RPMI8226 (cell line): ENCODE measurements at regions not wholly inside any gene's neighbourhood (a gene's known extent, or its start where the extent isn't known, plus 50 kb on each side); places are given as distances from the start of the nearest gene placed in this dataset.
"Not testable (repeated sequence)": the region's sequence is repeated elsewhere in the genome, so short reads cannot be mapped to it uniquely, and the experiment has no call there.

Source experiments
- DNase-seq: peaks from one replicate; pipeline ENCODE4 v3.0.0-alpha.2; 2015

DNA sequence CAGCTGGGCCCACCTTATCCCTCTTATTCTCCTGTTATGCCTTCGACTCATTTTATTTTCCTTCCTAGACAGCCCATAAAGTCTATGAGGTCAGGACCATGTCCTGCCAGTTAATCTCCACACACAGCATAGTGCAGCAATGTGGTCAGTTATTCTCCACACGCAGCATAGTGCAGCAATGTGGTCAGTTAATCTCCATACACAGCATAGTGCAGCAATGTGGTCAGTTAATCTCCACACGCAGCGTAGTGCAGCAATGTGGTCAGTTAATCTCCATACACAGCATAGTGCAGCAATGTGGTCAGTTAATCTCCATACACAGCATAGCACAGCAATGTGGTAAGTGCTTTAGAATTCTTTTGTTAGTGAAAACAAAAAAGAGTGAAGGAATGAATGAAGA, 77.8 kb downstream of the TEX36 start:
- no peak for DNase-seq

DNA sequence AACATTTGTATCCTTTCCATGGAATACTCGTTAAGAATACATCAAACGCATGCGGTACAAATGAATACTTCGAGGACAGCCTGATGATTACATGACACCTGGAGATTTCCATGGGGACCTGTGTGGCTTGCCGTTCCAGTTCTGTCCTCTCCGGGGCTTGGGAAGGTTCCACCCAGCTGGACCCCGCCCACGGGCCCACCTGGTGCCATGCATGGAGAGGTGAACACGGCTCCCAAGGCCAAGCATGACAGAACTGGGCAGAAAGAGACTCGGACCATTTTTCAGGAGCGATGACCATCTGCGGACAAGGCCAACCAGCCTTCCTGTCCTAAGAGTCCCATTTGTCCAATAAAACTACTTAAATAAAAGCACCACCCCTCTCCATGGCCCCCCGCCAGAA, 80.1 kb downstream of the TEX36 start:
- no peak for DNase-seq

DNA sequence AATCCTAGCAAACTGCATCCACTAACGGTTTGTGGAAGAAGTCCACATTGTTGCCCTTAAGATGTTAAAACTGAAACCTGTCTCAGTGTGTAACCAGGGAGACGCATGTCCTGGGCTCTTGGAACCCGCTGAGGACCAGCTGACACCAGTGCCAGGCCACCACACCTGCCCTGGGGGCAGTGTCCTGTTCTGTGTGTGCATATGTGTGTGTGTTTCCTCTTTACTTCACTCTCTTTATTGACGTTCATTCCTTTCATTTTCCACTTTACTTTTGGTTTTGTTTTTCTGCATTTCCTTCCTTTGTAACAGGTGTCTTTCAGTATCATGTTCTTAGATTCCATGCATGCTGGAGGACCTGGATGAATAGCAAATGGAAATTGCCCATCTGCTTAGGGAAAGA, 83.8 kb downstream of the TEX36 start:
- DNase-seq, result peak; percentile 11

DNA sequence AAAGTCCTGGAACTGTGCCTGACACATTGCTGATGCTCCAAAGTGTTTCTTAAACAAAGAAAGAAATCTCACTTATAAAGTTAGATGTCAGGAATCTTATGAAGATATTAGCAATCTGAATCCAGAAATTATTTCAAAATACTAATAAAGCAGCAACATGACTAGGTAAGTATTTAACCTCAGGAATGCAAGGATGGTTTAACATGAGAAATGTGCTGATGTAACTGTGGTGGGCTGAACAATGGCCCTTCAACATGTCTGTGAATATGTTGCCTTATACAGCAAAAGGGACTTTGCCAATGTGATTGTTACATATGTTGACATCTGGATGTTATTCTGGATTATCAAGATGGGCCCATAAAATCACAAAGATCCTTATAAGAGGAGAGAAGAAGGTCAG, 87.1 kb downstream of the TEX36 start:
- DNase-seq, result no peak

DNA sequence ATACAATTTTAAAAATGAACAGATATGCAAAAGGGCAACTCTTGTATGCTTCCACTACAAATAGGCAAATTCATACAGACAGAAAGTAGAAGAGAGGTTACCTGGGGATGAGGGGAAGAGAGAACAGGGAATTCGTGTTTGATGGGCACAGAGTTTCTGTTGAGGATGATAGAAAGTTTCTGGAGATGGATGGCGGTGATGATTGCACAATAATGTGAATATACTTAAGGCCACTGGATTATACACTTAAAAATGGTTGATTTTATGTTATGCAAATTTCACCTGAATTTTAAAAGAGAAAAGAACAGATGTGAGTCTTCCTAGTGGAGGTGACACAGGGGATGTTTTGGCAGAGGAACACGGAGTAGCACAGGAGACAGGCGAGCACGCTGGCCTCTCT, 89.3 kb downstream of the TEX36 start:
- DNase-seq, result no peak

DNA sequence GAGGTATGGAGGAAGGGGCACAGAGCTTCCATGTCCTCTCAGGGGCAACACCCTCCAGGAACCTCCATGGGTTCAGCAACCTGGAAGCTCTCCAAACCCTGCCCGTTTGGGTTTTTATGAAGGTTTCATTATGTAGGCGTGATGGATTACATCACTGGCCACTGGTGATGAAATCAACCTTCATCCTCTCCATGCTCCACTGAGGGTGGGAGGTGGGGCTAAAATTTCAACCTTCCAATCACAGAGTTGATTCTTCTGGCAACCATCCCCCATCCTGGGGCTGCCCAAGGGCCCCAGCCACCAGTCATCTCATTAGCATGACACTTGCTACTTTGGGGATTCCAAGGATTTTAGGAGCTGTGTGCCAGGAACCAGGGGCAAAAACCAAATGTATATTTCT, 90.1 kb downstream of the TEX36 start:
- no peak for DNase-seq

DNA sequence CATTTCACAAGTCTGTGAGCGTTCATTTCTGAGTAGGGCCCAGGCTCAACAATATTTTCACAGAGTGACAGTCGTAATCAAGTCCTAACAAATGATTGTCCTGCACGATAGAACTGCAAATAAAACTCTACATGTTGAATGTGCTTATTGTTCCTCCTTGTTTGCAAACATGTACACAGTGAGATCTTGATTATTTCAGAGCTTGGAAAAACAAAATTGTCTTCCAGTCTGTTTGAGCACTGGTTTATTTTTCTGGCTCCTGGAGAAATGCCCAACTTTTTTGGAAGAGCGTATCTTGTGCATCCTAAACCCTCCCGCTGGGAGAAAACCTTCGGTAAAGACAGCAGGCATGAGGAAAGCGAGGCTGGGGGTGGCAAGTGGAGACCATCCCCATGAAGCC, 91.1 kb downstream of the TEX36 start:
- DNase-seq, result no peak

DNA sequence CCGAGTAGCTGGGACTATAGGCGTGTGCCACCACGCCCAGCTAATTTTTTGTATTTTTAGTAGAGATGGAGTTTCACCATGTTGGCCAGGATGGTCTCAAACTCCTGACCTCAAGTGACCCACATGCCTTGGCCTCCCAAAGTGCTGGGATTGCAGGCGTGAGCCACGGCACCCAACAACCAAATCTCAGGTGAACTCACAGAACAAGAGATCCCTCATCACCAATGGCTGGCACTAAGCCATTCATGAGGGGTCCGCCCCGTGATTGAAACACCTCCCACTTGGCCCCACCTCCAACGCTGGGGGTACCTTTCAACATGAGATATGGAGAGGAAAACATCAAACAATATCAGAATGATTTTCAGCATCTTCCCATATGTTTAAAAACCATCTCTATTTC, 94.2 kb downstream of the TEX36 start:
- DNase-seq, result not testable (repeated sequence)

DNA sequence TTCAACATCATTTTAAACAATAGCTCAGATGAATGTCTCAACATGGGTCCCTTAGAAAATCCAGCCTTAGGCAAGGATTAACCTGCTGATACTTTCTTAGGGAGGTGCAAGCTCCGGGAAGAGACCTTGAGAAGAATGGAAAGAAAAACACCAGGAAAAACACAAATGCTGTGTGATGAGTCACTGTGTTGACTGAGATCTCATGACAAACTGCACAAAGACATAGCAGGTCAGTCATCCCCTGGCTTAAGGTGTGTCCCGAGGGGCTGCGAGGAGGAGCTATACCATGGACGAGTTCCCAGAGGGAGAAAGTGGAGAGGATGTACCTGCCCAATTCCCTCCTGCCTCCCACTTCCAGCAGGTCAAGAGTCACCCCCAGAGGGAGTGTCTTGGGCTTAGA, 98.0 kb downstream of the TEX36 start:
- no peak for DNase-seq

DNA sequence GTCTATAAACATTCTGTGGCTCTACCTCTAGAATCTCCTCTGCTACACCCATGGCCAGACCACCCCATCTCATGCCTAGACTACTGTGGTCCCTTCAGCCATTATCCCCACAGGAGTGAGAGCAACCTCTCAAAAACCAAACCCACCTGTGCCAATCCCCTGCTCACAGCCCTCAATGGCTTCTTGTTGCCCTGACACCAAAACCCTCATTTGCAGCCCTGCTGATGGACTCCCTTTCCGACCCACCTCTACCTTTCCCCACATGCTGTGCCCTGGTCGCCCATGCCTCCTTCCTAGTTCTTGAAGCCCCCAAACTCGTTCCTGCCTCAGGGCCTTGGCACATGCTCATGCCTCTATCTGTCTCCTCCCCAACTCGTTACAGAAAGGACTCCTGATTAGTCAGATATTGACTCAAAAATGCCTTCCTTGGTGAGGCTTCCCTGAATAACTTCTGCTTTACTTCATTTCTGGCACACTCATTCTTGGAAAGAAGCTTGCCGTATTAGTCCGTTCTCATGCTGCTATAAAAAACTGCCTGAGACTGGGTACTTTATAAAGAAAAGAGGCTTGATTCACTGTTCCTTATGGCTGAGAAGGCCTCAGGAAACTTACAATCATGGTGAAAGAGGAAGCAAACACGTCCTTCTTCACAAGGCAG, 104.2 kb downstream of the TEX36 start:
- no peak for DNase-seq

DNA sequence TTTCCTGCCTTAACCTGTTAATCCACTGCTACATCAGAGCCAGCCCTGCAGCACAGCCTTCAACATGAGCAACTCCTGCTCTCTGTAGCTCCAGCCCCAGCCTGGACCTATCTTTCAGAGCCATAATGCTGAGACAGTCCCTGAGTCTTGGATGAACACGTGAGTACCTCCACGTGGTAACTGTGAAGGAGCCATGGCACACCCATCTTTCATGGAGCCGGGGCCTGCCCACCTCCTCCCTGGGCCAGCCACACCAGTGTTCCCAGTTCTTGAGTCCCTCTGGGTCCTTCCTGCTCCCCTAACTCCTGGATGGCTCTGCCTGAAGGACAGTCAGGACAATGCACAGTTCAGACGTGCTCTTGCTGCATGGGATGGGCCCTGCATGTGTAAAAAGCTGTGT, 107.1 kb downstream of the TEX36 start:
- no peak for DNase-seq

DNA sequence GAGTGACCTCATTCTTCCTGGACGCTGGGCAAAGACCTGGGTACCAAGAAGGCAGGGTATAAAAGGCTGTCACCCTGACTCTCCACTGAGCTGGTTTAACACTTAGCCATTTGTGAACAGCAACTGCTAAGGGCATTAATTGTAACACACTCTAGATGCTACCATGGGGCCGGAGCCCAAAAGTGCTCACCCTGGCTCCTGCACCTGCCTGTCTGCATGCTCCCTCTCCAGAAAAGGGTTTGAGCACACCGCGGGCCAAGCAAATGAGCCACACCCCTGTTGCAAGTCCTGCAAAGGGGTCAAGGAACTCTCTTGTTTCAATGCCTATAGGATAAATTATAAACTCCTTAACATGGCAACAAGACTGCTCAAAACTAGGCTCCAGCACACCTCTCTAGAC, 114.8 kb downstream of the TEX36 start:
- no peak for DNase-seq

DNA sequence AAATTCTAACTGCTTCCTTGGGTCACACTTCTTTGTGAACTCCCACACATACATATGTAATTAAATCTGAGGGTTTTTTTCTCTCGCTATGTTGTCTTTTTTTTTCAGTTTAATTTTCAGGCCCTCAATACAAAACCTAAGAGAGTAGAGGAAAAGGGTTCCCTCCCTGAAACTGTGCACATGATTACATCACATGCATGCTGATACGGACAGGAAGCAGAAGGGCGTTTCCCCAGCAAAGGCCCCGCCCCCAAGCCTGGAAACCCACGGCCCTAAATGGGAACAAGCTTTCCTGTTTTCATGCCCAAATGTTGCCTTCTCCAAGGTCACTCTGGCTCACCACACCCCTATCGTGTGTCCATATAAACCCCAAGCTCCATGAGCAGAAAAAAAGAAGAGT, 115.4 kb downstream of the TEX36 start:
- DNase-seq, result no peak

DNA sequence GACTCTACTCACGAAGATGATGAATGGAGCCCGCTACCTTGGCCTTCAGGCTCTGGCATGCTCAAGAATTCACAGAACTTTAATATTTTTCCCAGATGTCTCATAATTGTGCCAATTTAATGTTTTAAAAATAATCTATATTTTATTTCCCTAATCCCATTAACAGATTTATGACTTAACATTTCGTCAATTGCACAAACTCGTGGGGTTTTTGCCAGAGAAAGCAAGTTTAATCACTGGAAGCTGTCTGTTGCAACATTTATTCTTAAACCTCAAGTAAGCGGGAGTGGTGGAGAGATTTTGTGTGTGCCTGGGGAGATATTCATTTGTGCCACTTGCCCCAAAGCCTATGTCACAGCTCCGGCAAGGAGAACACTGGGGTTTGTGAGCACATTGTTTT, 117.9 kb downstream of the TEX36 start:
- no peak for DNase-seq

DNA sequence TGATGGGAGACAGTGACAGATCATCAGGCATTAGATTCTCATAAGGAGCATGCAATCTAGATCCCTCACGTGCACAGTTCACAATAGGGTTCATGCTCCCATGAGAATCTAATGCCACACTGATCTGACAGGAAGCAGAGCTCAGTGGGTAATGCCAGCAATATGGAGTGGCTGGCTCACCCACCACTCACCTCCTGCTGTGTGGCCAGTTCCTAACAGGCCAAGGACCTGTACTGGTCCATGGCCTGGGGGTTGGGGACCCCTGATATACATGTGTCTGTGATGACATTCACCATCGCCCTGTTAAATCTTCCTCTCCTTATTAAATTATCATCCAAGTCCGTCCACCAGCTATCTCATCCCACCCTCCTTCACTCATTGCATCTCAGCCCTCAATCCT, 118.4 kb downstream of the TEX36 start:
- no peak for DNase-seq

DNA sequence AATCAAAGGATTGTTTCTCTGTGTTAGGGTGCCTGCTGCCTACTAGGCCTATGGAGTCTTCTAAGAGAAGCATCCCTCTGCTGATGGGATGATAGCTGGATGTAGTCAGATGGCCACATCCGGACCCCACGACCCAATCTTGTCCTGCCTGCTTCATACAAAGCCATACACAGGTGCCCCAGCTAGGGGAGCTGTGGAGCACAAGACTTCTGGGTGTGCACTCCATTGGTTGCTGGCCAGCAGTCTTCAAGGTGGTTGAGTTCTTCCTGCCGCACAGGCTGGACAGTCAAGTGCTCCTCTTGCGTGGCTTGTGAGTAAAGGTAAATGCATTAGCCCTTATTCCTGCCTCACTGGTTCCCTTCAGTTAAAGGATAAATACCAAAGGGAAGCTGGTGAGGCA, 120.2 kb downstream of the TEX36 start:
- DNase-seq, result no peak

DNA sequence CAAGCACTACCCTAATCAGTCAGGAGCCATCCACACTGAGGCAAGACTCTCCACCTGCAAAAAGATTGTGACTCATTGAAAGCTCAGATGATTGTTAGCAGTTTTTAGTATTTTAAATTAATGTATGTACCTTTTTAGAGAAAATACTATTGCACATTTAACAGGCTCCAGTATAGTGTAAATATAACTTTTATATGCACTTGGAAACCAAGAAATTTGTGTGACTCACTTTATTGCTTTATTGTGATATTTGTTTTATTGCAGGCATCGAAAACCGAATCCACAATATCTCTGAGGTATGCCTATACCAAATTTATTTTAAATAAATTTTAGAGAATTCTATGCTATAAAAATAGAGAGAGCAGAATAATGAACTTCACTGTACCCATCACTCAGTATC, 122.0 kb downstream of the TEX36 start:
- no peak for DNase-seq

DNA sequence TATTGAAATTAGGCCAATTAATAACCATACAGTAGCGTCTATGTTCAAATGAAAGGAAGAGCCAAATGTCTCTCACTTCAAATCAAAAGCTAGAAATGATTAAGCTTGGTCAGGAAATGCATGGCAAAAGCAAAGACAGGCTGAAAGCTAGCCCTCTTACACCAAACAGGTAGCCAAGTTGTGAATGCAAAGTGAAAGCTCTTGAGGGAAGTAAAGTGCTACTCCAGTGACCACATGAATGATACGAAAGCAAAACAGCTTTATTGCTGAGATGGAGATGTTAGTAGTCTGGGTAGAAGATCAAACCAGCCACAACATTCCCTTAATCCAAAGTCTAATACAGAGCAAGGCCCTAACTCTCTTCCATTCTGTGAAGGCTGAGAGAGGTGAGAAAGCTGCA, 123.8 kb downstream of the TEX36 start:
- no peak for DNase-seq

DNA sequence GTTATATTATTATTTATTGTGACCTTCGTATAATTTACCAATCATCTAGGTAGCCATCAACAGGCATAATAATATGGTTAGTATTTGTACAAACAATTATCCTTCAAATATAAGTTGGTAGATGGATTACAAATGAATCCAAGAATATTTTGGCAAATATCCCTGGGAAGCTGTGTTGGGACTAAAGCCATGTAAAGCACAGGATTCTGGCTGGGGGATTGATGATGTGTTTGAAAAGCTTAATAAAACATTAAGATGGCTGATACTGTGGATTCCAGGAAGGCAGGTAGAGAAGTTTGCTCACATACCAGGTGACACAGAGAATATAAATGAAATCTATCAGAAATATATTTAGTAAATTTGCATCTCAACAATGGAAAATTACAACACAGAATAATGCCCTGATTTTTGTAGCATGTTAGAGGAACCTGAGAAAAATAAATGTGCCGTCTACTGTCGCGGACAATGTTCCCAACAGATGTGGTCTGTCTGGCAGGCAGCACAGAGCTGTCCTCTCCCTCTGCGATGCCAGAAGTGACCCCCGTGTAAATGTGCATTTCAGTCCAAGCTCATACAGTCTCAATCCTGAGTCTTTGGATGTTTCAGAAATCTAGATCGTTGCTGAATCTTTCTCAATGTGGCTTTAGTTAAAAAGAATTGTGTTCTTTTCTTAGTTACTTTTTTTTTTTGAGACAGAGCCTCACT, 125.0 kb downstream of the TEX36 start:
- DNase-seq, result no peak

DNA sequence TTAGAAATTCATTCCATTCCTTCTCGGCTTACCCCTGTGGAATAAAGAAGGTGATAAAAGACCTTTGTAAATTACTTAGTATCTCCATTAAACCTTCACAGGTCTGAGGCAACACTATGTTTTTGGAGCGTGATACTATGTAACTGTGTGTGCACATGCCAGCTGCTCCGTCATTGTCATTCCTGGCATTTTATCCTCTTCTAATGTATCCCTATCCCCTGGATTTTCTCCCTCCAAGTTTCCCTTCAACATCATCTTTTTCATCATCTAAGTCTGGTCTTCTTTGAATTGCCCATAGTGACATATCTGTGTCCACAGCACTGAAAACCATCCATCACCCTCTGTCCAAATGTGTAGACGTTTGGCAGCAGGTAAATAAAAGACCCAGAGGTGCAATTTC, 125.7 kb downstream of the TEX36 start:
- no peak for DNase-seq

DNA sequence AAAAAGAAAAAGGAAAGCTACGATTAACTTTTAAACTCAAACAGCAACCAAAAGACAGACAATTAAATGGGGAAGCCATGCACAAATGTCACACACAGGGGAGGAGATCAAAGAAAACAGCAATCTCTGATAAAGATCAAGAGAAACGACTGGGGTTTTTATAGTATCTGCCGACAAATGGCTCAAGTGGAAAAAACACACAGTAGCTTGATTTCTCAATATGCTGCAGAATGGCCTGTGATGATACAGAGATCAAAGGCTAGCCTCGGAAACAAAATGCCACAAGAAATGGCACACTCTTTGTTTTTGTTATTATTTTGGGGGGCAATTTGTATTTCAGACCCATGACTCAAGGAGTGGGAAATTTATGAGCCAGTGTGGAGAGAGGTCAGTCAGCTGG, 126.1 kb downstream of the TEX36 start:
- no peak for DNase-seq

DNA sequence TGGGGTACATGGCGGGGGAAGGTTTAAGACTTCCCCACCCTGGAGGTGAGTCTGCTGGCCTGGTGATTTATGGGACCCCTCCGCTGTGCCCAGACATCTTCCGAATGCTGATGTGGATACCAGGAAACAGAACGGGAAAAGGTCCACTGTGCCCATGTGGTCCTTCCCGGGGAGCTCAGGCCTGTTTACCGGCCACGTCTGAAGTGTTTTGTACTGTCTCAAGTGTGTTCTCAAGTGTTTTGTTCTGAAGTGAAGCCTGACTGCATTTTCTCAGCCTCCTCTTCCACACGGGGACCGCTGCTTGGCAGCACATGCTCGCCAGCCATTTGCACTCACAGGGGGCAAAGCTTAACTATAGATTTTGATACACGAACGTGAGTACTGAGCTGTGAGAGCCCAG, 127.2 kb downstream of the TEX36 start:
- no peak for DNase-seq

DNA sequence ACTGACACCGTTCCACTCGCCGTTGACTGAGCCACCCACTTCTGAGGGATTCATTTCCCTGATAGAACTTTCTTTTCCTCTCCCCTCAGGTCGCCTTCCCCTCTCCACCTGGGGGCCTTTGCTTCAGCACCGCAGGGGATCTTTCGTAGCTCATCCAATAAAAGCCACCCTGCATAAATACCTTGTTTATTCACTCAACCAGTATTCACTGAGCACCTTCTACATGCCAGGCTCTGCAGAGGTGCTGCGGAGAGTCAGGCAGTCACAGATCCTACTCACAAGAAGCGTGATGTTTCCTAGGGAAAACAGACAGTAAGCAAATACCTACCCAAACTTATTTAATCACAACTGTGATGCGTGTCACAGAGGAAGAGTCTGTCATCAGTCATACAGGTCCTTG, 127.7 kb downstream of the TEX36 start:
- DNase-seq, result no peak

DNA sequence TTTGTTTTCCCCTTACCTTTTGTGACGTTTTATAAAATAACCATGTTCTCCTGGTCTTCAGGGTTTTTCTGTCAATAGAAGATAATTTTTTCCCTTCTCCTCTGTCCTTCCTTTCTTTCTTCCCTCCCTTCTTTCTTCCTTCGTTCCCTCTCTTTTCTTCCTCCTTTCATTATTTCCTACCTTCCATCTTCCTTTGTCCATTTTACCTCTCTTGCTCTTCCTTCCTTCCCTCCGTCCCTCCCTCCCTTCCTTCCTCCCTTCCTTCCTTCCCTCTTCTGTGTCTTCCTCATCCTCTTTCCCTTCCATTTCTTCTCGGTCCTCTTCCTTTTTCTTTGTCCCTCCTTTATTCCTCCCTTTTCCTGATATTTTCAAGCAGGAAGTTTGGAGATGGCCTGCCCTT, 128.2 kb downstream of the TEX36 start:
- no peak for DNase-seq

DNA sequence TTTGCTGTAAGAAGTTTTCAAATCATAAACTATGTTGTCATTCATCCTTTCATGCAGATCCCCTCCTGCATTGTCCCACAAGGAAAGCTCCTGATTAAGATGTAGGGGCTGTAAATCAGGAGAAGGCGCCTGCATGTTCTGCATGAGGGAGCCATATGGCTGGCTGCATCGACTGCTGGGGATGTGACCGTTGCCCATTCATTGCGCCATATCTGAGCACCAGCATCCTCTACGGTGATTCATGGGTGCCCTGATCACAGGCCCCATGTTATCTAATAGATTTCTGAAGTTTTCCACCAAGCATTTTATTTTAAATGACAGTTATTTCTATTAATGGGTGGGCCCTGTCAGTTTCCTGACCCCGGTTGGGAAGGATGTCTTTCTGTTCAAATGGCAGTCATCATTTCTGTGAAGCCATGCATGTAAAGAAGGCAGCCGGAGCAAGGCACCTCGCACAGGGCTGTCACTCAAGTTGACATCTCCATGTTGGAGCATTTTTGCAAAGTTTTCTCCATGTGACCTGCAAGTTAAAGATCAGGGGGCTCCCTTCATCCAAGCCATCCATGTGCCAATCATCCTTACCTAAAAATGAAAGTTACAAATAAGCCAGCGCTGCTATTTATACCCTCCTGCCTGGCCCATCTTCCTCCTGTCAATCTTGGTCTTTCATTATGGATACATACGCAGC, 128.8 kb downstream of the TEX36 start:
- DNase-seq, result no peak
